WERI-Rb-1 (cell line): ENCODE measurements at regions not wholly inside any gene's neighbourhood (a gene's known extent, or its start where the extent isn't known, plus 50 kb on each side); places are given as distances from the start of the nearest gene placed in this dataset.

ENCODE experiments used
- DNase-seq: peaks from one replicate; pipeline ENCODE4 v3.0.0-alpha.2; 2020
- H3K27ac ChIP-seq: fragments of 250-450 bp; sonication (Bioruptor Pico); 2 replicates; pipeline ENCODE4 v1.5.1; 2020; ENCODE audit warnings: mild to moderate bottlenecking, moderate library complexity
- H3K27me3 ChIP-seq: fragments of 250-450 bp; sonication (Bioruptor Pico); 2 replicates; pipeline ENCODE4 v1.5.1; 2021; ENCODE audit warnings: mild to moderate bottlenecking, low read depth, moderate library complexity; ENCODE audit not compliant: insufficient read depth, severe bottlenecking
- H3K36me3 ChIP-seq: fragments of 250-450 bp; sonication (Bioruptor Pico); 2 replicates; pipeline ENCODE4 v1.5.1; 2020; ENCODE audit warnings: mild to moderate bottlenecking, moderate library complexity
- H3K4me3 ChIP-seq: 2 replicates; pipeline ENCODE4 v1.5.1; 2011; ENCODE audit warnings: low read depth, mild to moderate bottlenecking, control low read depth, low read length
- H3K9me3 ChIP-seq: fragments of 250-450 bp; sonication (Bioruptor Pico); 2 replicates; pipeline ENCODE4 v1.5.1; 2021; ENCODE audit warnings: mild to moderate bottlenecking, moderate library complexity; ENCODE audit not compliant: severe bottlenecking
- CTCF ChIP-seq: IDR thresholded peaks from 2 replicates; pipeline ENCODE4 v1.5.1; 2011; ENCODE audit warnings: low read depth, mild to moderate bottlenecking, control low read depth, inconsistent platforms, low read length

DNA sequence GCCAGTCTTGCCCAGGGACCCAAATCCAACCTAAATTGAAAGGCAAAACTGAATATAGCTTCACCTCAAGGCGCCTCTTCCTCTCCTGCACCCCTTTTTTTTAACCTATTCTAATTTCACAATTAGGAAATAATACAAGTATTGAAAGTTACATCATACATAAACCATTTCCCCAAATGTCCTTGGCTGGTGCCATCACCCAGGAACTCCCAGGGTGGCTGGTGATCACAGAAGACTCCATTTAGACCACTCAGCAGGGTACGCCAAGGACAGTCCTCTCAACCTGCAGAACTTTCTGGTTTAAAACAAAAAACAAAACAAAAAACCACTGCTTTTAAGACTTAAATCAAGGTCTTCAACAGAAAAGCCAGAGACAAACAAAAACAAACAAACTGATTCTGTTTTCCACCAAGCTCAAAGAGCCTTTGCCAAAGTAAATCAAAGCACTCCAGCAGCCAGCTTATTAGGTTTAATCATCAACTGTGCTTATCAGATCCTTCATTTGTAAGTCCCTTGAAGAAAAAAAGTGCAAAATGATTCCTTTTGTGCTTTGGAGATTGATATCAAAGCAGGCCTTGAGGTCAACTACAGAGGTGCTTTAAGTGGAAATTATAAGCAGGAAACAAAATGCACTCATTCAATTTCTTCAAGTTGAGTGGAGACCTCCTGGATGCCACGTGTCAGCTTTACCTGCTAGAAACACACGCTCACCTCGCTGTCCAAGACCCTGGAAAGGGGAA is 113.0 kb downstream of the ETS2 start:
- peaks cover 3% of the 10 kb centered on the region for H3K9me3 ChIP-seq
- no peak for TF ChIP-seq CTCF
- H3K36me3 ChIP-seq, result no peaks in the 10 kb centered on the region
- H3K27ac ChIP-seq, result no peak overlapping the region
- no peak overlapping the region for H3K4me3 ChIP-seq
- no peaks in the 10 kb centered on the region for H3K27me3 ChIP-seq
- DNase-seq, result no peak

DNA sequence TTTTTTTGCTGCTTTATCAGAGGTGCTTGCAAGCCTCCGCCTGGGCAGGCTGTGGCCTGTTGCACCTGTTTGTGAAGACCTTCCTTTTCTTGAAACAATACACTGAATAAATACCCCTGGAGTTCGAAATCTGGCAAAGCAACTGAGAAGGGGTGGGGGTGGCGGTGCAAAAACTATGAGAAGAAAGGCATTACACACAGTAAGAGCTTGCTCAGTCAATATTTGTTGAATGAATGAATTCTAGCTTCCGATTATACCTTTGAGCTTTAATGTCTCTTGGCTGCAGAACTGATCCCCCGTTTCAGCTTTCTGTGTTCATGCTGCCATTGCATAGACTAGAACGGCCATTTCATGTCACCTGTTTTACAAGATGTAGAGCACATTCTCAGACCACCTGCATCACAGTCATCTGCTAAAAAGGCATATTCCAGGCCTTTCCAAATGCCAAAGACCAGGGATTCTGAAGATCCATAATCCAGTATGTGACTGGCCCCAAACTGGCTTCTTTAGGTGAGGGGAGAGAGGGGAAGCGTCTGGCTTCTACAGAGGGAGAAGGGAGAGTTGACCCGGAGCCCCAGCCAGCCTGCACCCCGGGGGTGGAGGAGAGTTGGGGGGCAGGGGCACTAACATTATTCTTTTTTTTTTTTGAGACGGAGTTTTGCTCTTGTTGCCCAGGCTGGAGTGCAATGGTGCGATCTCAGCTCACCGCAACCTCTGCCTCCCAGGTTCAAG is 111.5 kb downstream of the ETS2 start:
- Histone ChIP-seq H3K4me3 (no peak overlapping the region), H3K27ac (no peak overlapping the region)

GRCh38 chr21:38916214-38916964 is 110.7 kb downstream of the ETS2 start:
- no peak for DNase-seq
- no peaks in the 10 kb centered on the region for H3K27me3 ChIP-seq
- no peak overlapping the region for H3K4me3 ChIP-seq
- no peaks in the 10 kb centered on the region for H3K36me3 ChIP-seq
- TF ChIP-seq CTCF, result no peak
- no peaks in the 10 kb centered on the region for H3K9me3 ChIP-seq
- H3K27ac ChIP-seq, result no peak overlapping the region

More for the DNA sequence above, 111.5 kb downstream of the ETS2 start:
- TF ChIP-seq CTCF, result no peak
- no peaks in the 10 kb centered on the region for H3K9me3 ChIP-seq
- H3K36me3 ChIP-seq, result no peaks in the 10 kb centered on the region
- no peak for DNase-seq
- no peaks in the 10 kb centered on the region for H3K27me3 ChIP-seq

GRCh38 chr21:38915546-38915945 is 109.8 kb downstream of the ETS2 start:
- H3K27ac ChIP-seq, result no peak overlapping the region
- H3K27me3 ChIP-seq, result no peaks in the 10 kb centered on the region
- H3K9me3 ChIP-seq, result no peaks in the 10 kb centered on the region
- no peak for TF ChIP-seq CTCF
- no peak overlapping the region for H3K4me3 ChIP-seq
- DNase-seq, result no peak
- H3K36me3 ChIP-seq, result no peaks in the 10 kb centered on the region

GRCh38 chr21:38914528-38915293 is 109.0 kb downstream of the ETS2 start:
- no peaks in the 10 kb centered on the region for H3K36me3 ChIP-seq
- H3K4me3 ChIP-seq, result no peak overlapping the region
- no peaks in the 10 kb centered on the region for H3K9me3 ChIP-seq
- no peaks in the 10 kb centered on the region for H3K27me3 ChIP-seq
- DNase-seq, result no peak
- H3K27ac ChIP-seq, result no peak overlapping the region
- no peak for TF ChIP-seq CTCF
